Stimulated activated CD8-positive, alpha-beta memory T cell treated with anti-CD3 and anti-CD28 coated beads, Interleukin-2, amount 100 ng/mL, for 48 hours (primary cell): ENCODE measurements at regions not wholly inside any gene's neighbourhood (a gene's known extent, or its start where the extent isn't known, plus 50 kb on each side); places are given as distances from the start of the nearest gene placed in this dataset.

Source experiments
- DNase-seq, 2 donors: peaks; one replicate each; pipeline ENCODE4 v3.0.0-alpha.2; 2020; ENCODE audit warnings: low read depth in 2 of 2

DNA sequence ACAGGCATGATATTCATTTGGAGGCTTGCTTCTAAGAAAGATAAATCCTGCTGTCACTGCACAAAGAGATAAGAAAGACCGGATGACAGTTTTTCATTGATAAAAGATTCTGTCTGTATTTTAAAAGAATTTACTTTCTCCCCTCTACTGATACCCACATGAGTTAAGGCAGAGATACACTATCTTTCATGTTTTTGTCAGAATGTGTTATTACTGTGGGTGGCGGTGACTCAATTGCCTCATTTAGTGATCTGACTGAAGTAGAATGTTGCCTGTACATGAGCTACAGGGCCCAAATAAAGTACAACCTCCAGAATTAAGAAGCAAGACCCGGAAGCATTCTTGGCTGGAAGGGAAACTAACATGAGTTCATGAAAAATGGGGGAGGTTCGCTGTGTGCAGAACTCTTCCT, 480.0 kb downstream of the SLC4A3 start:
- DNase-seq, result no peak

GRCh38 chr2:220114443-220114842, 487.0 kb downstream of the SLC4A3 start:
- DNase-seq, result no peak

DNA sequence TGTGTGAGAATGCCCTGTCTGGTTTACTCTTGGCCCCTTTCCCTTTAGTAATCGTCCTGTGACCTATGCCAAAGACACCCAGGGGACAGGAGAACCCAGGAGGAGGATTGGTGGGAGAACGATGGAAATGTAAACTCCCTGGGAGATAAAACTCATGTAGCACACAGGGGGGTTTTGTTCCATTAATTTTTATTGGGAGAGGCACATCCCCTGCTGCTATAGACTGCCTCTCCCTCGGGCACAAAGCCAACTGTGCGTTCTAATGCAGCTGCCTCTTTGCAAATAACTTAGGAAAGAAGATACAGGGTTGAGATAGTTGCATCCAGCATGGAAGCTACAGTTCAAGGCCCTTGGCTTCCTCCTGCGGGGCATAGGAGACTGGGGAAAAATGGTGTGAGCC, 489.6 kb downstream of the SLC4A3 start:
- DNase-seq, result no peak

DNA sequence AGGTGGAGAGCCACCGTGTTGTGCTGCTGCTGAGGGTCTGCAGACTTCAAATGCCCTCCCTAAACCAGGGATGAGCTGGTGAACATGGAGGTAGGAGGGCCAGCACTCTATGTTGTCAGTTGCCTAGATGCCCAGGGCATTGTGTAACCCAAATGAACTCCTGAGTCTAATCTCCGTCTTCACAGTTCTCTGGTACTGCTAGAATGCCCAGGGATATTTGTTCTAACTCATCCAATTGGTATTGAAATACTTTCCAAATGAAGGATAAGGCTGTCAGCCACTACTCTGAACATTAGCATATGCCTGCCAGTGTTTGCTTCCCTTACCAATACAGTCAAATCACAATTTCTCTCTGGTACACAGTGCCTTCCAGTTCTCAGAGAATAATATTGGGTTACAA, 492.6 kb downstream of the SLC4A3 start:
- DNase-seq, result no peak

DNA sequence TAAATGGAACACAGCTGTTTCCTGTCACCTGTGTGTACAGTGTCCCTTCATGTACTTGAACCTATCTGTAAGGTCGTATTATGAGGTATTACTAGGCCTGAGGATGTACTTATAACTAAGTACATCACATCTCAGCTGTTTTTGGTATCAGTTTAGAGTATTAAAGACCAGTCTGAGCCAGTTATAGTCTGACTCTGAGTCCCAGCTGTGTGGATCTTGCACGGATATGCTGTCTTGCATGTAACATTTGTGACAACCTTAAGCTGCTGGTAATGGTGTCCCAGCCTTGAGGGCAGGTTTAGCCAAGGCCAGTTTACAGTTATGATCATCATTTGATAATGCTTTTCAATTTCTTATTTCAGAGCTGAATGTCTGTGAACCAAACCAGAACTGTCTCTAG, 496.3 kb downstream of the SLC4A3 start:
- no peak for DNase-seq

GRCh38 chr2:220125551-220125950, 498.1 kb downstream of the SLC4A3 start:
- DNase-seq, result no peak

DNA sequence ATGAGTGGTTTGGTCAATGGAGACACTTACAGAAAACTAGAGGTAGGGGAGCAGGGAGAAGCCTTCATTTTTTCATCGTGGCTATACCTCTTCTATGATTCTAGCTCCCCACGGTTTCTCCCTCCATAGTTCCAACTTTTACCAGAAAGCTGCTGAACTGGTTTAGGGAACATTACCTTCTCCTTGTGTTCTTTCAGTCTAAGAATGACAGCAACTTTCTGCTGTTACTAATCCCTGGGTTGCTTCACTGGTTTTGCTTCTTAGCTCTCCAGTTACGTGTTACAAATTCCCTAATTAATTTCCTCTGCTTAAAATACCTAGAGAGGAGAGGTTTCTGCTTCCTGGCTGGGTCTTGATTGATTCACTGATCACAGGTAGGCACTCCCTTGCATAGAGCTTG, 499.9 kb downstream of the SLC4A3 start:
- DNase-seq, result no peak

- DNase-seq, result no peak
These were observed 500.4 kb downstream of the SLC4A3 start for GRCh38 chr2:220127876-220128275.

- no peak for DNase-seq
These were observed 502.0 kb downstream of the SLC4A3 start for GRCh38 chr2:220129391-220129790.

- DNase-seq, result no peak
These were observed 507.5 kb downstream of the SLC4A3 start for GRCh38 chr2:220134756-220135534.

- no peak for DNase-seq
These were observed 515.9 kb downstream of the SLC4A3 start for GRCh38 chr2:220143336-220143735.

- no peak for DNase-seq
These were observed 517.0 kb downstream of the SLC4A3 start for GRCh38 chr2:220144411-220144810.

GRCh38 chr2:220147161-220148038, 520.0 kb downstream of the SLC4A3 start:
- no peak for DNase-seq

DNA sequence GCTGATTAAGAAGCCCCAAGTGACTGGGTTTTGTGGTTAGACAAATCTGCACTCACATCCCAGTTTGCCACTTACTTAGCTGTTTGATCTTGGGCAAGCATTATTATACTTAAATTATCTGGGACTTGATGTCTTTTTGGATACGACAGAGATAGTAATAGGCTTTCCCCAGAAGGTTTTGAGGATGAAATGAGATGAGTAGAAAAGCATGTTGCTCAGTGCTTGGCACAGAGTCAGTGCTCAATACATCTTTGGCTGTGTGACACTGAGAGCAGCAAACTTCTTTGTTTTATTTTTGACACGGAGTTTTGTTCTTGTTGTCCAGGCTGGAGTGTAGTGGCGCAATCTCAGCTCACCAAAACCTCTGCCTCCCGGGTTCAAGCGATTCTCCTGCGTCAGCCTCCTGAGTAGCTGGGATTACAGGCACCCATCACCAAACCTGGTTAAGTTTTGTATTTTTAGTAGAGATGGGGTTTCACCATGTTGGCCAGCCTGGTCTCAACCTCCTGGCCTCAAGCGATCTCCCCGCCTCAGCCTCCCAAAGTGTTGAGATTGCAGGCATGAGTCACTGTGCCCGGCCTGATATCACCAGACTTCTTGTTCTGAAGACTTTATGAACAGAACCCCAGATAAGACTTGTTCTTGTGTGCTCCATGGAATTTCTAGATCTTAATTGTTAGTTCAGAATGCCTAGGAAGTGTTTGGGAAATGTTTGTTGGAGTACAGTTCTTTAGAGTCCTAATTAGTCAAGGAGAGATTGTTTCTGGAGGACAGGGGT, 521.2 kb downstream of the SLC4A3 start:
- DNase-seq, result no peak

DNA sequence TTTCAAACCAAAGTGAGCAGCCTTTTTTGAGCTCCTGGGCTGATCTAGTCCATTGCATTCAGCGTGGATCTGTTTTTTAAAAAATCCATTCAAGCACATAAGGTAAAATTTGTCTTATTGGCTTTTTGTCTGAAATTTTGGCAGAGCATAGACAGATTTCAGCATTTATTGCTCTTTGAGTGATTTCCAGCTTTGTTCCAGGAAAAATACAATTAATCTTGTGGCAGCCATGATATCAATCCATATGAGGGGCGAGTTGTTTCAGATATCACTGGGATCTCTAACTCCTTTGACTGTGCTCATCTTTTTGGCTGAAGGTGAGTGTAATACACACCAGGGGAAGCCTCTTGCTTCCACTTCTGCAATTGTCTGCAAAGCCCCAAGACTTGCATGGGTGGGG, 523.9 kb downstream of the SLC4A3 start:
- DNase-seq, result no peak

GRCh38 chr2:220152281-220152935, 525.0 kb downstream of the SLC4A3 start:
- DNase-seq, result no peak

- DNase-seq, result no peak
These were observed 525.7 kb downstream of the SLC4A3 start for GRCh38 chr2:220153118-220153517.

- no peak for DNase-seq
These were observed 526.9 kb downstream of the SLC4A3 start for GRCh38 chr2:220154304-220154703.

DNA sequence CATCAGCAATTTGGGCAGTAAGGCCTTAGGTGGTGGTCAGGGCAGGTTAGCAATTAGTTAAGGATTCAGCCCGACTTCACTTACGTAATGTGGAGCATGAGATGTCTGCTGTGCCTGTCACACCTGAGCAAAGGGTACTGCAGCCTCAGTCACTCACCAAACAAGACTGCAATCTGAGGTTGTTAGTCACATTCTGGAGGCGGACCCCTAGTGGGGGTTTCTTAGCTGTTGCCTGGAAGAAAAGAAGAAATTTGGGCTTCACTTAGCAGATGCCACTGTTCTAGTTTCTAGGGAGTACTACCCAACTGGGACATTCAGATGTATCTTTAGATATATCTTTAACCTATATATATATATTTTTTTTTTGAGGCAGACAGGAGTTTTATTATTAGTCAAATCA, 529.9 kb downstream of the SLC4A3 start:
- DNase-seq, result no peak

GRCh38 chr2:220159738-220160137, 532.3 kb downstream of the SLC4A3 start:
- DNase-seq, result no peak

GRCh38 chr2:220162320-220162719, 534.9 kb downstream of the SLC4A3 start:
- no peak for DNase-seq

DNA sequence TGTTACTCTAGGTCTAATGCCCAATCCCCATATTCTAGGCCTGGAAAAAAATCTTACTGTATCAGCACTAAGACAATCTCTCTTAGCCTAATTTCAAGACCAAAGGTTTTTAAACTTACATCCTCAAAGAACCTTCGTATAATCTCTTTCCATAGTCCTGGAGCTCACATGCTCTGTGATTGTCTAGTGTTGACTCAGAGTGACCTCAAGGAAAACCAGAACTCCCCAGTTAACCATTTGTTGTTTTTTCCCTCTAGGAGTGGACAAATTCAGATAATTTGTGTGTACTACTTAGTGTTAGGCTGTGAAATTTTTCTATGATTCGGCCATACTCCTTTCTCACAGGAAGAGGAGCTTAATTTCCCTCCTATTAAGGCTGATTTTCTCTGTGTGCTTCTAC, 536.1 kb downstream of the SLC4A3 start:
- DNase-seq, result no peak
